Uterus (tissue), 3 donors: ENCODE measurements at regions not wholly inside any gene's neighbourhood (a gene's known extent, or its start where the extent isn't known, plus 50 kb on each side); places are given as distances from the start of the nearest gene placed in this dataset.

Experiments
- DNase-seq, 2 donors: peaks; one replicate each; pipeline ENCODE4 v3.0.0-alpha.2; 2019 to 2020
- H3K27ac ChIP-seq, 2 donors: fragments of 200-600 bp; sonication (generic); 1 replicate in 1 of 2; 2 replicates in 1 of 2; pipeline ENCODE4 v1.5.1; 2016 to 2018
- H3K27me3 ChIP-seq, 2 donors: fragments of 200-600 bp; sonication (generic); one replicate each; pipeline ENCODE4 v1.5.1; 2018 to 2019; ENCODE audit warnings: control low read depth in 1 of 2
- H3K36me3 ChIP-seq, 2 donors: fragments of 200-600 bp; sonication (generic); one replicate each; pipeline ENCODE4 v1.5.1; 2019; ENCODE audit warnings: control low read depth in 1 of 2
- H3K4me1 ChIP-seq, 2 donors: fragments of 200-600 bp; sonication (generic); one replicate each; pipeline ENCODE4 v1.5.1; 2018 to 2019; ENCODE audit warnings: control low read depth in 1 of 2
- H3K4me3 ChIP-seq, 2 donors: fragments of 200-600 bp; sonication (generic); 1 replicate in 1 of 2; 2 replicates in 1 of 2; pipeline ENCODE4 v1.5.1; 2018 to 2019; ENCODE audit warnings: mild to moderate bottlenecking in 1 of 2
- H3K9me3 ChIP-seq, 2 donors: fragments of 200-600 bp; sonication (generic); one replicate each; pipeline ENCODE4 v1.5.1; 2019; ENCODE audit warnings: control low read depth in 1 of 2
- CTCF ChIP-seq, 4 experiments: fragments of 200-600 bp in 2 of 4; fragments of 450-650 bp in 2 of 4; sonication (generic) in 2 of 4; IDR thresholded peaks; one replicate each; pipeline ENCODE4 v1.5.1; 2016 to 2019; ENCODE audit warnings: antibody characterized with exemption in 4 of 4, mild to moderate bottlenecking in 2 of 4, moderate library complexity in 1 of 4
- POLR2A ChIP-seq, 2 donors: fragments of 450-650 bp; IDR thresholded peaks; one replicate each; pipeline ENCODE4 v1.6.1; 2016; ENCODE audit warnings: antibody characterized with exemption in 2 of 2, mild to moderate bottlenecking in 1 of 2, moderate library complexity in 1 of 2
- intact Hi-C: fragments of 100-400 bp; cut with DNase I; formaldehyde crosslinking; loops from one replicate; pipeline ENCODE4 v1.15.1; 2023; ENCODE audit warnings: low total_unique reads
- donor health status: DM: yes; HTN: yes; CAD: no.

- intact Hi-C loops, result no loop called here
- H3K9me3 ChIP-seq, result no peaks in the 10 kb centered on the region
- H3K27me3 ChIP-seq, result no peaks in the 10 kb centered on the region
- DNase-seq, result no peak
- TF ChIP-seq POLR2A (IDR thresholded peaks at IDR 0.05) (no peak), CTCF (IDR thresholded peaks at IDR 0.05) (no peak)
- H3K4me3 ChIP-seq, result no peak overlapping the region
- no peaks in the 10 kb centered on the region for H3K4me1 ChIP-seq
- no peaks in the 10 kb centered on the region for H3K36me3 ChIP-seq
- no peak overlapping the region for H3K27ac ChIP-seq
Measured at GRCh38 chr4:57575426-57575825, 465.2 kb upstream of the IGFBP7 start.

GRCh38 chr4:57554556-57555092 is 444.4 kb upstream of the IGFBP7 start:
- intact Hi-C loops, result no loop called here
- Histone ChIP-seq H3K4me3 (no peak overlapping the region), H3K4me1 (no peaks in the 10 kb centered on the region), H3K9me3 (no peaks in the 10 kb centered on the region), H3K27ac (no peak overlapping the region), H3K27me3 (no peaks in the 10 kb centered on the region), H3K36me3 (no peaks in the 10 kb centered on the region)
- TF ChIP-seq CTCF (IDR thresholded peaks at IDR 0.05), result no peak
- TF ChIP-seq POLR2A (IDR thresholded peaks at IDR 0.05), result no peak
- no peak for DNase-seq

DNA sequence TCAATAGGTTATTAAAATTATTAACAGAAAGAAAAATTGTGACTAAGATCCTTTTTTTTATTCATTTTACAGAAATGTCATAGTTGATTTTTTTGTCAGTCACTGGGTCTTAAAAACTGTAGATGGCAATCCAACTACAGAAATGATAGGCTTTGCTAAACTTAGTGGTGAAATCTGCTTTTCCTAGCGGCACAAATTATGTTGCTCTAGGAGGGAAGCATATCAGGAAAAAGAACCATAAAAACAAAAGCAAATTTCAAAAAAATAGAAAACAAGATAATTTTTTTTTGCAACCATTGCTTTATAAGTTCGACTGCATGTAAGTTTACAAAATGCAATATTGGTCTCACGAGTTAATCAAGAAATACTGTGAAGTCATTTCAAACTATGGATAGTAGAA is 443.5 kb upstream of the IGFBP7 start:
- no peak for DNase-seq
- Histone ChIP-seq H3K4me3 (no peak overlapping the region), H3K4me1 (no peaks in the 10 kb centered on the region), H3K27me3 (no peaks in the 10 kb centered on the region), H3K36me3 (no peaks in the 10 kb centered on the region), H3K27ac (no peak overlapping the region), H3K9me3 (no peaks in the 10 kb centered on the region)
- intact Hi-C loops, result no loop called here
- TF ChIP-seq POLR2A (IDR thresholded peaks at IDR 0.05), result no peak
- no peak for TF ChIP-seq CTCF (IDR thresholded peaks at IDR 0.05)

- no peaks in the 10 kb centered on the region for H3K9me3 ChIP-seq
Measured at GRCh38 chr4:57550198-57550597, 440.0 kb upstream of the IGFBP7 start.

GRCh38 chr4:57548856-57549255 is 438.7 kb upstream of the IGFBP7 start:
- DNase-seq, result no peak
- TF ChIP-seq POLR2A (IDR thresholded peaks at IDR 0.05), result no peak
- no peak for TF ChIP-seq CTCF (IDR thresholded peaks at IDR 0.05)
- Histone ChIP-seq H3K4me1 (no peaks in the 10 kb centered on the region), H3K27me3 (no peaks in the 10 kb centered on the region), H3K9me3 (no peaks in the 10 kb centered on the region), H3K27ac (no peak overlapping the region), H3K4me3 (no peak overlapping the region), H3K36me3 (no peaks in the 10 kb centered on the region)
- intact Hi-C loops, result no loop called here

More at GRCh38 chr4:57550198-57550597, 440.0 kb upstream of the IGFBP7 start:
- no peaks in the 10 kb centered on the region for H3K27me3 ChIP-seq
- no peak for DNase-seq
- H3K27ac ChIP-seq, result no peak overlapping the region
- H3K4me1 ChIP-seq, result no peaks in the 10 kb centered on the region
- TF ChIP-seq CTCF (IDR thresholded peaks at IDR 0.05) (no peak), POLR2A (IDR thresholded peaks at IDR 0.05) (no peak)
- intact Hi-C loops, result no loop called here
- H3K36me3 ChIP-seq, result no peaks in the 10 kb centered on the region
- no peak overlapping the region for H3K4me3 ChIP-seq
